ENCODE measurements at regions not wholly inside any gene's neighbourhood (a gene's known extent, or its start where the extent isn't known, plus 50 kb on each side); places are given as distances from the start of the nearest gene placed in this dataset.

DNA sequence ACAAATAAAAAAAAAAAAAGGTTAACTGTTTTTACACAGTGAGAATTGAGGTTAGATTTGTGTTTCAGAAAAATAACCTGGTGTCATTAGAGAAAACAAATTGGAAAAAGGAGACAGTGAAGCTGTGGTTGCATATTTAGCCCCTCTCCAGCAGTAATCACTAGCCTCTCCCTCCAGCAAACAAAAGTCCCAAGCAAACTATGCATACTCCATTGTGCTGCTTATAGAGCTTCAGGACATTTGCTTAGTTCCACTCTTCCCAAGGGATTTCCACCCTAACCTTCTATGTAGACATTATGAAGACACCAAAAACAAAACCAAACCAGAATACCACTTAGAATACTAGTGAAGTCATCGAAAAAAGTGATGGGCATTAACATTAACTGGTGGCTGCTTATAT lies 534.2 kb upstream of the CDH2 start (continued):
- TF ChIP-seq PAX5 (IDR thresholded peaks at IDR 0.05; ENCODE audit: borderline replicate concordance, low read depth, low read length) (no peak), CHD1 (IDR thresholded peaks at IDR 0.05; ENCODE audit: low read depth, low read length) (no peak), ZZZ3 (IDR thresholded peaks at IDR 0.05; ENCODE audit: control insufficient read depth, insufficient read length, low read depth) (no peak), NBN (IDR thresholded peaks at IDR 0.05) (no peak)
- TF ChIP-seq, protein P1, sequence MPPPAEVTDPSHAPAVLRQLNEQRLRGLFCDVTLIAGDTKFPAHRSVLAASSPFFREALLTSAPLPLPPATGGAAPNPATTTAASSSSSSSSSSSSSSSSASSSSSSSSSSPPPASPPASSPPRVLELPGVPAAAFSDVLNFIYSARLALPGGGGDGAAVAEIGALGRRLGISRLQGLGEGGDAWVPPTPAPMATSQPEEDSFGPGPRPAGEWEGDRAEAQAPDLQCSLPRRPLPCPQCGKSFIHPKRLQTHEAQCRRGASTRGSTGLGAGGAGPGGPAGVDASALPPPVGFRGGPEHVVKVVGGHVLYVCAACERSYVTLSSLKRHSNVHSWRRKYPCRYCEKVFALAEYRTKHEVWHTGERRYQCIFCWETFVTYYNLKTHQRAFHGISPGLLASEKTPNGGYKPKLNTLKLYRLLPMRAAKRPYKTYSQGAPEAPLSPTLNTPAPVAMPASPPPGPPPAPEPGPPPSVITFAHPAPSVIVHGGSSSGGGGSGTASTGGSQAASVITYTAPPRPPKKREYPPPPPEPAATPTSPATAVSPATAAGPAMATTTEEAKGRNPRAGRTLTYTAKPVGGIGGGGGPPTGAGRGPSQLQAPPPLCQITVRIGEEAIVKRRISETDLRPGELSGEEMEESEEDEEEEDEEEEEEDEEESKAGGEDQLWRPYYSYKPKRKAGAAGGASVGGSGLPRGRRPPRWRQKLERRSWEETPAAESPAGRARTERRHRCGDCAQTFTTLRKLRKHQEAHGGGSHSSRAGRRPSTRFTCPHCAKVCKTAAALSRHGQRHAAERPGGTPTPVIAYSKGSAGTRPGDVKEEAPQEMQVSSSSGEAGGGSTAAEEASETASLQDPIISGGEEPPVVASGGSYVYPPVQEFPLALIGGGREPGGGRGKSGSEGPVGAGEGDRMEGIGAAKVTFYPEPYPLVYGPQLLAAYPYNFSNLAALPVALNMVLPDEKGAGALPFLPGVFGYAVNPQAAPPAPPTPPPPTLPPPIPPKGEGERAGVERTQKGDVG (CRISPR knock-in tag; IDR thresholded peaks at IDR 0.05), result no peak

DNA sequence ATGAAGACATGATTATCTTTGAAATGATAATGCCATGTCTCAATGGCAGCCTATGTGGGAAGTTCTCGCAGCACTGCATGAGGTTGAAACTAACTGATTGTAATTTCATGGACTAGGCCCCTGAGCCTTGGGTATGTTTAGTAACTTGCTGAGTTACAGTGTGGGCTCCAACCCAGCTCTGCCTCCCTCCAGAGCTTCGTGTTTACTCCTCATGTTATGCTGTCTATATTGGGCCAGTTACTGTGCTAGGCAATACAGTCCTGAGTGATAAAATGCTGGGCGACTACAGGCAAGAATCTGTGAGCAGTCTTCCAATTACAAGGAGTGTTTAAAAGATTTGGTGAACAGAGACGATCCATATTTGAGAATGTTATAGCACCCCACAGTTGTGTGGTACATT lies 530.1 kb upstream of the CDH2 start:
- no TSS peak for BruUV-seq (replicated peaks)
- Histone ChIP-seq H3K4me3 (no peak overlapping the region), H3K27me3 (replicated peaks in 1 of 2; ENCODE audit: control insufficient read depth in 2 of 2, insufficient read depth in 2 of 2, low read length in 1 of 2) (no peaks in the 10 kb centered on the region), H3K4me1 (ENCODE audit: control insufficient read depth, insufficient read depth, low read length) (no peaks in the 10 kb centered on the region), H2AFZ (ENCODE audit: control insufficient read depth, low read depth, low read length) (no peak overlapping the region), H3K27ac (ENCODE audit: control insufficient read depth, insufficient read depth) (no peak overlapping the region), H3K79me2 (ENCODE audit: control insufficient read depth, insufficient read depth, low read length) (no peaks in the 10 kb centered on the region), H3K4me2 (ENCODE audit: control insufficient read depth, insufficient read depth) (no peak overlapping the region), H3K9me3 (replicated peaks; ENCODE audit: control insufficient read depth, insufficient read depth, low read length) (no peaks in the 10 kb centered on the region), H3K36me3 (ENCODE audit: control insufficient read depth in 2 of 2, insufficient read depth in 2 of 2, low read length in 1 of 2) (no peaks in the 10 kb centered on the region), H3K9ac (ENCODE audit: control insufficient read depth, insufficient read depth, low read length) (no peak overlapping the region), H4K20me1 (ENCODE audit: control insufficient read depth, insufficient read depth) (no peaks in the 10 kb centered on the region)
- TF ChIP-seq MTA2 (IDR thresholded peaks at IDR 0.05; ENCODE audit: low read depth) (no peak), HDAC2 (IDR thresholded peaks at IDR 0.05) (no peak), CREB1 (IDR thresholded peaks at IDR 0.05; ENCODE audit: low read depth) (no peak)
- TF ChIP-seq, protein P2, sequence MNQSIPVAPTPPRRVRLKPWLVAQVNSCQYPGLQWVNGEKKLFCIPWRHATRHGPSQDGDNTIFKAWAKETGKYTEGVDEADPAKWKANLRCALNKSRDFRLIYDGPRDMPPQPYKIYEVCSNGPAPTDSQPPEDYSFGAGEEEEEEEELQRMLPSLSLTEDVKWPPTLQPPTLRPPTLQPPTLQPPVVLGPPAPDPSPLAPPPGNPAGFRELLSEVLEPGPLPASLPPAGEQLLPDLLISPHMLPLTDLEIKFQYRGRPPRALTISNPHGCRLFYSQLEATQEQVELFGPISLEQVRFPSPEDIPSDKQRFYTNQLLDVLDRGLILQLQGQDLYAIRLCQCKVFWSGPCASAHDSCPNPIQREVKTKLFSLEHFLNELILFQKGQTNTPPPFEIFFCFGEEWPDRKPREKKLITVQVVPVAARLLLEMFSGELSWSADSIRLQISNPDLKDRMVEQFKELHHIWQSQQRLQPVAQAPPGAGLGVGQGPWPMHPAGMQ (IDR thresholded peaks at IDR 0.05; ENCODE audit: borderline replicate concordance), result no peak
- DNase-seq (ENCODE audit: low read depth, low spot score), result no peak
- ChIA-PET CTCF (no interaction called here), POLR2A (no interaction called here), RAD21 (ENCODE audit: unreplicated experiment) (interaction anchor here (0.6 kb wide), 1 partner anchor 520 kb away, joined by 3 read pairs; no protein-coding TSS in a partner anchor), SMC1A (ENCODE audit: uncharacterized antibody, unreplicated experiment) (no interaction called here)
- ATAC-seq, result no peak
- intact Hi-C loops (cut with micrococcal nuclease; ENCODE audit: unreplicated experiment) (no loop called here), in situ Hi-C loops (cut with MboI) (no loop called here)
- WGBS (ENCODE audit: insufficient coverage, insufficient replicate concordance, low lambda C conversion rate, missing lambda C conversion rate), result 12% methylated on average over 4 of the region's 4 CpGs
- no peak for FAIRE-seq
